HepG2 (cell line): ENCODE measurements at regions not wholly inside any gene's neighbourhood (a gene's known extent, or its start where the extent isn't known, plus 50 kb on each side); places are given as distances from the start of the nearest gene placed in this dataset.

Experiments
- ATAC-seq: fragments of 200-7000 bp; cut with Tn5 transposase; 3 replicates; pipeline ENCODE4 v1.9.1; 2020; ENCODE audit warnings: mild to moderate bottlenecking, moderate library complexity
- BruUV-seq: library from RNA; stranded (reverse); fragments of 400-500 nt; replicated peaks from 2 replicates; lab custom pipeline; 2021; lab: Mats Ljungman, UMichigan
- CTCF ChIA-PET: fragments of 300-600 bp; formaldehyde crosslinking; extraction: SDS; loops from one replicate; lab custom pipeline; 2021; ENCODE audit warnings: low total read pairs, inconsistent platforms, low intra/inter-chr PET ratio; lab: Yijun Ruan, JAX
- POLR2A ChIA-PET: fragments of 350-600 bp; sonication (Branson Sonifier 250); formaldehyde crosslinking; loops from one replicate; lab custom pipeline; 2020; ENCODE audit warnings: antibody characterized with exemption, inconsistent platforms; lab: Yijun Ruan, JAX
- DNase-seq: peaks from one replicate; pipeline ENCODE4 v3.0.0-alpha.2; 2015; ENCODE audit warnings: low spot score
- FAIRE-seq: peaks from 3 replicates; lab custom pipeline; 2011; peaks lifted over from hg19 to GRCh38; lab: Jason Lieb, UNC
- H2AFZ ChIP-seq: one replicate; pipeline ENCODE4 v1.6.1; 2011; ENCODE audit warnings: low read length, inconsistent platforms
- H3K27ac ChIP-seq: fragments of 300-600 bp; 3 replicates; pipeline ENCODE4 v1.8.0; 2011; ENCODE audit warnings: mixed run types, mild to moderate bottlenecking, mixed read lengths, low read length, inconsistent platforms; ENCODE audit not compliant: insufficient read depth; ENCODE audit errors: extremely low read length
- H3K27me3 ChIP-seq, 2 experiments: fragments of 200-600 bp in 1 of 2; 2 replicates in 1 of 2; 3 replicates in 1 of 2; pipeline versions ENCODE4 v1.6.0 to v1.8.0; 2011; ENCODE audit warnings: low read length in 2 of 2, mild to moderate bottlenecking in 2 of 2, moderate library complexity in 2 of 2, inconsistent platforms in 1 of 2; ENCODE audit not compliant: insufficient read depth in 2 of 2, control insufficient read depth in 1 of 2
- H3K36me3 ChIP-seq, 2 experiments: fragments of 200-600 bp in 1 of 2; replicated peaks in 1 of 2; 2 replicates in 1 of 2; 3 replicates in 1 of 2; pipeline versions ENCODE4 v1.5.1 to v1.8.0; 2011; ENCODE audit warnings: low read length in 2 of 2, inconsistent platforms in 1 of 2; ENCODE audit not compliant: insufficient read depth in 2 of 2, control insufficient read depth in 1 of 2
- H3K4me1 ChIP-seq: 2 replicates; pipeline ENCODE4 v1.5.1; 2012; ENCODE audit warnings: low read length, inconsistent platforms; ENCODE audit not compliant: insufficient read depth
- H3K4me2 ChIP-seq: 2 replicates; pipeline ENCODE4 v1.6.0; 2011; ENCODE audit warnings: low read depth, low read length, inconsistent platforms
- H3K4me3 ChIP-seq, 3 experiments: fragments of 200-600 bp in 1 of 3; sonication (generic), shearing (Covaris generic) in 1 of 3; replicated peaks in 1 of 3; 2 replicates each; pipeline ENCODE4 v1.5.1; 2011 to 2016; ENCODE audit warnings: low read length in 3 of 3, inconsistent platforms in 2 of 3, low read depth in 2 of 3, mild to moderate bottlenecking in 2 of 3, control low read depth in 1 of 3, mixed read lengths in 1 of 3; ENCODE audit not compliant: insufficient read depth in 1 of 3
- H3K79me2 ChIP-seq: one replicate; pipeline ENCODE4 v1.6.1; 2011; ENCODE audit warnings: low read length, inconsistent platforms; ENCODE audit not compliant: insufficient read depth
- H3K9ac ChIP-seq: 2 replicates; pipeline ENCODE4 v1.6.0; 2011; ENCODE audit warnings: mild to moderate bottlenecking, low read depth, low read length, inconsistent platforms; ENCODE audit not compliant: insufficient read depth
- H3K9me3 ChIP-seq: 2 replicates; pipeline ENCODE4 v1.5.1; 2012; ENCODE audit warnings: mild to moderate bottlenecking, low read length
- H4K20me1 ChIP-seq: 2 replicates; pipeline ENCODE4 v1.6.0; 2011; ENCODE audit warnings: inconsistent platforms, mild to moderate bottlenecking, low read length, moderate library complexity; ENCODE audit not compliant: insufficient read depth
- ATF7 ChIP-seq, 2 experiments: fragments of 450-650 bp in 1 of 2; sonication (generic) in 1 of 2; formaldehyde crosslinking in 1 of 2; IDR thresholded peaks; 2 replicates each; pipeline versions ENCODE4 v1.4.0 to v1.6.1; 2016 to 2020; ENCODE audit warnings: antibody characterized with exemption in 1 of 2, mild to moderate bottlenecking in 1 of 2, missing genetic modification reagents in 1 of 2
- HNF4G ChIP-seq, 2 experiments: sonication (generic) in 1 of 2; formaldehyde crosslinking in 1 of 2; IDR thresholded peaks; 2 replicates each; pipeline versions ENCODE4 v1.4.0 to v1.6.1; 2011 to 2020; ENCODE audit warnings: borderline replicate concordance in 2 of 2, low read depth in 2 of 2, mild to moderate bottlenecking in 2 of 2, low read length in 1 of 2, missing genetic modification reagents in 1 of 2, moderate library complexity in 1 of 2
- MAFF ChIP-seq: IDR thresholded peaks from 2 replicates; pipeline ENCODE4 v1.6.1; 2011; ENCODE audit warnings: low read depth, low read length, improper control_type of control experiment
- NKX3-1 ChIP-seq: sonication (generic); formaldehyde crosslinking; IDR thresholded peaks from 2 replicates; pipeline ENCODE4 v1.5.0; 2020; ENCODE audit warnings: missing genetic modification reagents
- NR2F6 ChIP-seq, 2 experiments: IDR thresholded peaks; 2 replicates each; pipeline ENCODE4 v1.6.1; 2016; ENCODE audit warnings: antibody characterized with exemption in 1 of 2, mild to moderate bottlenecking in 1 of 2
- SP140L ChIP-seq: sonication (generic); formaldehyde crosslinking; IDR thresholded peaks from 2 replicates; pipeline ENCODE4 v1.4.0; 2020; ENCODE audit warnings: missing genetic modification reagents, borderline replicate concordance
- TBP ChIP-seq: sonication (generic); formaldehyde crosslinking; IDR thresholded peaks from 2 replicates; pipeline ENCODE4 v1.5.0; 2020; ENCODE audit warnings: missing genetic modification reagents
- ZNF292 ChIP-seq: sonication (generic); formaldehyde crosslinking; IDR thresholded peaks from 2 replicates; pipeline ENCODE4 v1.8.1; 2022; ENCODE audit warnings: mild to moderate bottlenecking, low read depth, missing genetic modification reagents, borderline replicate concordance
- ZNF329 ChIP-seq: sonication (generic); formaldehyde crosslinking; IDR thresholded peaks from 2 replicates; pipeline ENCODE4 v1.9.0; 2021; ENCODE audit warnings: low read depth, mild to moderate bottlenecking, missing genetic modification reagents
- ZNF367 ChIP-seq: sonication (generic); formaldehyde crosslinking; IDR thresholded peaks from 2 replicates; pipeline ENCODE4 v1.4.0; 2020; ENCODE audit warnings: missing genetic modification reagents, borderline replicate concordance
- WGBS: methylation state at CpG from one replicate; pipeline ENCODE4 v1.1.6; 2017; ENCODE audit warnings: low lambda C conversion rate; 5-methylcytosine and 5-hydroxymethylcytosine counted together
- in situ Hi-C: cut with HindIII; loops from 2 replicates; pipeline ENCODE4 v1.10.0; 2017; ENCODE audit warnings: low pct_unique_long_range_greater_than_20kb; ENCODE audit not compliant: extremely low pct_ligation_motif_present
- intact Hi-C: fragments of 100-400 bp; cut with micrococcal nuclease; formaldehyde crosslinking; loops from one replicate; pipeline ENCODE4 v1.10.0; 2022; ENCODE audit not compliant: unreplicated experiment
- TF ChIP-seq, protein P1 (sequence below): sonication (generic); formaldehyde crosslinking; IDR thresholded peaks from 2 replicates; pipeline ENCODE4 v1.8.1; 2023; ENCODE audit warnings: mild to moderate bottlenecking, missing genetic modification reagents
- TF ChIP-seq, protein P2 (sequence below): sonication (generic); formaldehyde crosslinking; IDR thresholded peaks from 2 replicates; pipeline ENCODE4 v1.5.0; 2020; ENCODE audit warnings: mild to moderate bottlenecking, missing genetic modification reagents, borderline replicate concordance
- TF ChIP-seq, protein P3 (sequence below): sonication (generic); formaldehyde crosslinking; IDR thresholded peaks from 2 replicates; pipeline ENCODE4 v1.4.0; 2020; ENCODE audit warnings: missing genetic modification reagents

DNA sequence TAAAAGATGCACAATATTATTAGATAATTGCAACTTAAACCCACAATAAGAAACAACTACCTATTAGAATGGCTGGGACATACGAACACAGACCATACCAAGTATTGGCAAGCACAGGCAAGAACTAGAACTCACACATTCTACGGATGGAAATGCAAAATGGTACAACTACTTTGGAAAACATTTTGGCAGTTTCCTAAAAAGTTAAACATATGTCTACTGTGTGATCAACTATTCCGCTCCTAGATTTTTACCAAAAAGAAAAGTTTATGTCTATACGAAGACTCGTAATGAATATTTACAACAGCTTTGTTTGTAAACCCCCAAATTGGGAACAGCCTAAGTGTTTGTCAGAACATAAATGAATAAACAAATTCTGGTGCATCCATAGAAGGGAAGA lies 194.7 kb downstream of the FGFR2 start:
- DNase-seq (no peak), FAIRE-seq (no peak), ATAC-seq (no peak)
- Histone ChIP-seq H2AFZ (no peak overlapping the region), H3K27ac (no peak overlapping the region), H3K4me3 (no peak overlapping the region), H4K20me1 (no peaks in the 10 kb centered on the region), H3K36me3 (no peaks in the 10 kb centered on the region), H3K4me2 (no peak overlapping the region), H3K79me2 (no peaks in the 10 kb centered on the region), H3K27me3 (peaks cover 0 to 2% of the 10 kb centered on the region in 2 experiments; a peak in 2 of 5 replicates), H3K4me1 (peaks cover 7% of the 10 kb centered on the region; the same call in 1 of the 2 replicates), H3K9me3 (no peaks in the 10 kb centered on the region), H3K9ac (no peak overlapping the region)
- BruUV-seq, result no TSS peak
- ChIA-PET POLR2A (no interaction called here), CTCF (no interaction called here)
- intact Hi-C loops (no loop called here), in situ Hi-C loops (no loop called here)
- no peak for TF ChIP-seq ATF7 (IDR thresholded peaks at IDR 0.05)
- no peak for TF ChIP-seq ATF7 (CRISPR knock-in tag; IDR thresholded peaks at IDR 0.05)
- TF ChIP-seq NKX3-1 (CRISPR knock-in tag), result no peak
- WGBS, result 72% methylated on average over 5 of the region's 5 CpGs

DNA sequence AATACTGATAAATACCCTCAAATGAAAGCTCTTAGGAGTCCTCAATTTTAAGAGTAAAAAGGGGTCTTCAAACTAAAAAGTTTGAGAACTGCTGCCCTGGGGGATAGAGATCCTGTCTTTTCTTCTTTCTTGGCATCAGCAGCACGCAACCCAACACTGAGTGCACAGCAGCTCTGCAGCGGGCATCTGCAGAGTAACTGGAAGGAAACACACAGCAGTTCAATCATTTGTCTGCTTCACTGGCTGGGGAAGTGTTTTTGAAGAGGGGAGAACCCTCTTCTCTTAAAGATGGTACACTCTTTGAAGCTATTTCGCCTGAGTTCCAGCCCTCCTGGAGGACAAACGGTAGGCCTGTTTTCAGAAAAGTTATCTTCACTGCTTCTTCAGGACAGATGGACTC lies 193.6 kb downstream of the FGFR2 start:
- Histone ChIP-seq H3K79me2 (no peaks in the 10 kb centered on the region), H4K20me1 (no peaks in the 10 kb centered on the region), H3K4me2 (no peak overlapping the region), H3K27ac (no peak overlapping the region), H2AFZ (no peak overlapping the region), H3K27me3 (peaks cover 0 to 2% of the 10 kb centered on the region in 2 experiments; a peak in 2 of 5 replicates), H3K36me3 (no peaks in the 10 kb centered on the region), H3K4me3 (no peak overlapping the region), H3K9me3 (no peaks in the 10 kb centered on the region), H3K4me1 (peaks cover 7% of the 10 kb centered on the region; the same call in 1 of the 2 replicates), H3K9ac (no peak overlapping the region)
- no TSS peak for BruUV-seq
- no peak for DNase-seq
- intact Hi-C loops, result no loop called here
- in situ Hi-C loops, result no loop called here
- no peak for ATAC-seq
- ChIA-PET POLR2A (no interaction called here), CTCF (no interaction called here)
- WGBS, result 56% methylated on average over 4 of the region's 4 CpGs
- no peak for FAIRE-seq
- TF ChIP-seq MAFF (no peak), ZNF292 (CRISPR knock-in tag) (no peak), ZNF329 (CRISPR knock-in tag) (no peak), SP140L (CRISPR knock-in tag) (no peak), TBP (CRISPR knock-in tag) (no peak), ATF7 (IDR thresholded peaks at IDR 0.05) (no peak), ATF7 (CRISPR knock-in tag; IDR thresholded peaks at IDR 0.05) (no peak), NR2F6 (IDR thresholded peaks at IDR 0.05) (no peak), NR2F6 (CRISPR knock-in tag; IDR thresholded peaks at IDR 0.05) (no peak), ZNF367 (CRISPR knock-in tag) (no peak), HNF4G (IDR thresholded peaks at IDR 0.05; ENCODE audit: borderline replicate concordance, low read depth, low read length) (no peak), HNF4G (CRISPR knock-in tag; IDR thresholded peaks at IDR 0.05; ENCODE audit: borderline replicate concordance, low read depth) (no peak)
- TF ChIP-seq, protein P1, sequence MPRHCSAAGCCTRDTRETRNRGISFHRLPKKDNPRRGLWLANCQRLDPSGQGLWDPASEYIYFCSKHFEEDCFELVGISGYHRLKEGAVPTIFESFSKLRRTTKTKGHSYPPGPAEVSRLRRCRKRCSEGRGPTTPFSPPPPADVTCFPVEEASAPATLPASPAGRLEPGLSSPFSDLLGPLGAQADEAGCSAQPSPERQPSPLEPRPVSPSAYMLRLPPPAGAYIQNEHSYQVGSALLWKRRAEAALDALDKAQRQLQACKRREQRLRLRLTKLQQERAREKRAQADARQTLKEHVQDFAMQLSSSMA (CRISPR knock-in tag), result no peak
- TF ChIP-seq, protein P2, sequence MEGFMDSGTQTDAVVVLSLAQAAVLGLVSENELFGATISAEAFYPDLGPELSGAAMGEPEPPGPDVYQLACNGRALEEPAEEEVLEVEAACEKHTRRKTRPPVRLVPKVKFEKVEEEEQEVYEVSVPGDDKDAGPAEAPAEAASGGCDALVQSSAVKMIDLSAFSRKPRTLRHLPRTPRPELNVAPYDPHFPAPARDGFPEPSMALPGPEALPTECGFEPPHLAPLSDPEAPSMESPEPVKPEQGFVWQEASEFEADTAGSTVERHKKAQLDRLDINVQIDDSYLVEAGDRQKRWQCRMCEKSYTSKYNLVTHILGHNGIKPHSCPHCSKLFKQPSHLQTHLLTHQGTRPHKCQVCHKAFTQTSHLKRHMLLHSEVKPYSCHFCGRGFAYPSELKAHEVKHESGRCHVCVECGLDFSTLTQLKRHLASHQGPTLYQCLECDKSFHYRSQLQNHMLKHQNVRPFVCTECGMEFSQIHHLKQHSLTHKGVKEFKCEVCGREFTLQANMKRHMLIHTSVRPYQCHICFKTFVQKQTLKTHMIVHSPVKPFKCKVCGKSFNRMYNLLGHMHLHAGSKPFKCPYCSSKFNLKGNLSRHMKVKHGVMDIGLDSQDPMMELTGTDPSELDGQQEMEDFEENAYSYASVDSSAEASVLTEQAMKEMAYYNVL (CRISPR knock-in tag), result no peak
- TF ChIP-seq, protein P3, sequence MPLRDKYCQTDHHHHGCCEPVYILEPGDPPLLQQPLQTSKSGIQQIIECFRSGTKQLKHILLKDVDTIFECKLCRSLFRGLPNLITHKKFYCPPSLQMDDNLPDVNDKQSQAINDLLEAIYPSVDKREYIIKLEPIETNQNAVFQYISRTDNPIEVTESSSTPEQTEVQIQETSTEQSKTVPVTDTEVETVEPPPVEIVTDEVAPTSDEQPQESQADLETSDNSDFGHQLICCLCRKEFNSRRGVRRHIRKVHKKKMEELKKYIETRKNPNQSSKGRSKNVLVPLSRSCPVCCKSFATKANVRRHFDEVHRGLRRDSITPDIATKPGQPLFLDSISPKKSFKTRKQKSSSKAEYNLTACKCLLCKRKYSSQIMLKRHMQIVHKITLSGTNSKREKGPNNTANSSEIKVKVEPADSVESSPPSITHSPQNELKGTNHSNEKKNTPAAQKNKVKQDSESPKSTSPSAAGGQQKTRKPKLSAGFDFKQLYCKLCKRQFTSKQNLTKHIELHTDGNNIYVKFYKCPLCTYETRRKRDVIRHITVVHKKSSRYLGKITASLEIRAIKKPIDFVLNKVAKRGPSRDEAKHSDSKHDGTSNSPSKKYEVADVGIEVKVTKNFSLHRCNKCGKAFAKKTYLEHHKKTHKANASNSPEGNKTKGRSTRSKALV (CRISPR knock-in tag), result no peak
